Panc1 (cell line): ENCODE measurements at regions not wholly inside any gene's neighbourhood (a gene's known extent, or its start where the extent isn't known, plus 50 kb on each side); places are given as distances from the start of the nearest gene placed in this dataset.

ENCODE experiments used
- POLR2AphosphoS5 ChIP-seq: IDR thresholded peaks from 2 replicates; pipeline ENCODE4 v1.6.1; 2012; ENCODE audit warnings: mild to moderate bottlenecking, low read depth, low read length, moderate library complexity
- SIN3A ChIP-seq: IDR thresholded peaks from 2 replicates; pipeline ENCODE4 v1.6.1; 2012; ENCODE audit warnings: low read depth, mild to moderate bottlenecking, low read length, moderate library complexity, borderline replicate concordance; ENCODE audit not compliant: insufficient read depth
- TF ChIP-seq, protein P1 (sequence below): fragments of 450-650 bp; IDR thresholded peaks from 2 replicates; pipeline ENCODE4 v1.5.1; 2017; ENCODE audit warnings: mild to moderate bottlenecking
- TF ChIP-seq, protein P2 (sequence below), 2 experiments: IDR thresholded peaks; 2 replicates each; pipeline ENCODE4 v1.6.1; 2011 to 2012; ENCODE audit warnings: low read depth in 2 of 2, control low read depth in 1 of 2, low read length in 1 of 2, mild to moderate bottlenecking in 1 of 2, moderate library complexity in 1 of 2; ENCODE audit not compliant: insufficient read depth in 1 of 2

DNA sequence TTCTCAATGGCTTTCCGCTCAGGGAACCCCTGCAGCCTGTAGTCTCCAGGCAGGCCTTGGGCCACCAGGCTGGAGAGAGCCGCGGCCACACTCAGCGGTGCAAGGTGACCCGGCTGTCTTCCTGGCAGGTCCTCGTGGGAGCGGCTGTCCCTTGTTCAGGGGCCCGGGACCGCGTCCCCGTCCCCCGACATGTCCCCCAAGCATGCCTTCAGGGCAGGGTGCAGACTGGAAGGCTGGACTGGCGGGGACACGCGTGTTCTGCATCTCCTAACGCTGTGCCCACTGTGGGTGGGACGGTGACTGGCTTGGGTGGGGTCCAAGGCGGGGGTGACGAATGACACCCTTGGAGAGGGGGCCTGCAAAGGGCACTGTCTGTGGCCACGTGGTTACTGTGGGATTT is 93.6 kb downstream of the WTIP start:
- TF ChIP-seq, protein P1, sequence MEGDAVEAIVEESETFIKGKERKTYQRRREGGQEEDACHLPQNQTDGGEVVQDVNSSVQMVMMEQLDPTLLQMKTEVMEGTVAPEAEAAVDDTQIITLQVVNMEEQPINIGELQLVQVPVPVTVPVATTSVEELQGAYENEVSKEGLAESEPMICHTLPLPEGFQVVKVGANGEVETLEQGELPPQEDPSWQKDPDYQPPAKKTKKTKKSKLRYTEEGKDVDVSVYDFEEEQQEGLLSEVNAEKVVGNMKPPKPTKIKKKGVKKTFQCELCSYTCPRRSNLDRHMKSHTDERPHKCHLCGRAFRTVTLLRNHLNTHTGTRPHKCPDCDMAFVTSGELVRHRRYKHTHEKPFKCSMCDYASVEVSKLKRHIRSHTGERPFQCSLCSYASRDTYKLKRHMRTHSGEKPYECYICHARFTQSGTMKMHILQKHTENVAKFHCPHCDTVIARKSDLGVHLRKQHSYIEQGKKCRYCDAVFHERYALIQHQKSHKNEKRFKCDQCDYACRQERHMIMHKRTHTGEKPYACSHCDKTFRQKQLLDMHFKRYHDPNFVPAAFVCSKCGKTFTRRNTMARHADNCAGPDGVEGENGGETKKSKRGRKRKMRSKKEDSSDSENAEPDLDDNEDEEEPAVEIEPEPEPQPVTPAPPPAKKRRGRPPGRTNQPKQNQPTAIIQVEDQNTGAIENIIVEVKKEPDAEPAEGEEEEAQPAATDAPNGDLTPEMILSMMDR, result no peak
- TF ChIP-seq SIN3A, result no peak
- TF ChIP-seq, protein P2, sequence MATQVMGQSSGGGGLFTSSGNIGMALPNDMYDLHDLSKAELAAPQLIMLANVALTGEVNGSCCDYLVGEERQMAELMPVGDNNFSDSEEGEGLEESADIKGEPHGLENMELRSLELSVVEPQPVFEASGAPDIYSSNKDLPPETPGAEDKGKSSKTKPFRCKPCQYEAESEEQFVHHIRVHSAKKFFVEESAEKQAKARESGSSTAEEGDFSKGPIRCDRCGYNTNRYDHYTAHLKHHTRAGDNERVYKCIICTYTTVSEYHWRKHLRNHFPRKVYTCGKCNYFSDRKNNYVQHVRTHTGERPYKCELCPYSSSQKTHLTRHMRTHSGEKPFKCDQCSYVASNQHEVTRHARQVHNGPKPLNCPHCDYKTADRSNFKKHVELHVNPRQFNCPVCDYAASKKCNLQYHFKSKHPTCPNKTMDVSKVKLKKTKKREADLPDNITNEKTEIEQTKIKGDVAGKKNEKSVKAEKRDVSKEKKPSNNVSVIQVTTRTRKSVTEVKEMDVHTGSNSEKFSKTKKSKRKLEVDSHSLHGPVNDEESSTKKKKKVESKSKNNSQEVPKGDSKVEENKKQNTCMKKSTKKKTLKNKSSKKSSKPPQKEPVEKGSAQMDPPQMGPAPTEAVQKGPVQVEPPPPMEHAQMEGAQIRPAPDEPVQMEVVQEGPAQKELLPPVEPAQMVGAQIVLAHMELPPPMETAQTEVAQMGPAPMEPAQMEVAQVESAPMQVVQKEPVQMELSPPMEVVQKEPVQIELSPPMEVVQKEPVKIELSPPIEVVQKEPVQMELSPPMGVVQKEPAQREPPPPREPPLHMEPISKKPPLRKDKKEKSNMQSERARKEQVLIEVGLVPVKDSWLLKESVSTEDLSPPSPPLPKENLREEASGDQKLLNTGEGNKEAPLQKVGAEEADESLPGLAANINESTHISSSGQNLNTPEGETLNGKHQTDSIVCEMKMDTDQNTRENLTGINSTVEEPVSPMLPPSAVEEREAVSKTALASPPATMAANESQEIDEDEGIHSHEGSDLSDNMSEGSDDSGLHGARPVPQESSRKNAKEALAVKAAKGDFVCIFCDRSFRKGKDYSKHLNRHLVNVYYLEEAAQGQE (IDR thresholded peaks at IDR 0.05; ENCODE audit: insufficient read depth in 1 of 2, low read depth in 2 of 2, low read length in 1 of 2), result no peak
- TF ChIP-seq POLR2AphosphoS5, result no peak
